Colonic mucosa (tissue), 4 donors: ENCODE measurements at regions not wholly inside any gene's neighbourhood (a gene's known extent, or its start where the extent isn't known, plus 50 kb on each side); places are given as distances from the start of the nearest gene placed in this dataset.

ENCODE experiments used
- DNase-seq: peaks from one replicate; pipeline ENCODE4 v3.0.0-alpha.2; 2020
- H3K27ac ChIP-seq: fragments of 200-600 bp; one replicate; pipeline ENCODE4 v1.8.0; 2021
- H3K27me3 ChIP-seq: fragments of 200-600 bp; one replicate; pipeline ENCODE4 v1.8.0; 2021
- H3K36me3 ChIP-seq: fragments of 200-600 bp; one replicate; pipeline ENCODE4 v1.8.0; 2021
- H3K4me1 ChIP-seq: fragments of 200-600 bp; one replicate; pipeline ENCODE4 v1.8.0; 2021; ENCODE audit warnings: mild to moderate bottlenecking
- H3K4me3 ChIP-seq: fragments of 200-600 bp; one replicate; pipeline ENCODE4 v1.8.0; 2021
- H3K9ac ChIP-seq, 2 donors: one replicate each; pipeline ENCODE4 v1.7.0; 2013; ENCODE audit warnings: control low read depth in 2 of 2, low read depth in 2 of 2, low read length in 2 of 2
- H3K9me3 ChIP-seq: fragments of 200-600 bp; one replicate; pipeline ENCODE4 v1.8.0; 2021
- CTCF ChIP-seq: fragments of 200-600 bp; IDR thresholded peaks from one replicate; pipeline ENCODE4 v1.8.0; 2022; ENCODE audit warnings: antibody characterized with exemption, mild to moderate bottlenecking
- intact Hi-C: fragments of 100-400 bp; cut with DNase I; formaldehyde crosslinking; loops from one replicate; pipeline ENCODE4 v1.14.1; 2022
- donor health status: healthy.
- donor health status: DM: no; HTN: no; CAD: no.
- donor health status: DM: no; HTN: no; CAD: no.

- DNase-seq: no peak
- Histone ChIP-seq H3K27me3 (no peaks in the 10 kb centered on the region), H3K9ac (no peak overlapping the region), H3K9me3 (no peaks in the 10 kb centered on the region), H3K4me1 (no peaks in the 10 kb centered on the region), H3K36me3 (no peaks in the 10 kb centered on the region), H3K27ac (no peak overlapping the region), H3K4me3 (no peak overlapping the region)
- no peak for TF ChIP-seq CTCF
- intact Hi-C loops: no loop called here
Observed at GRCh38 chr2:8511868-8512612, 169.8 kb upstream of the ID2 start.

- no peak for TF ChIP-seq CTCF
- no peak for DNase-seq
- Histone ChIP-seq H3K4me1 (no peaks in the 10 kb centered on the region), H3K4me3 (no peak overlapping the region), H3K36me3 (no peaks in the 10 kb centered on the region), H3K9me3 (no peaks in the 10 kb centered on the region), H3K27me3 (no peaks in the 10 kb centered on the region), H3K9ac (no peak overlapping the region), H3K27ac (no peak overlapping the region)
- intact Hi-C loops: no loop called here
Observed at GRCh38 chr2:8513601-8514273, 168.1 kb upstream of the ID2 start.

DNA sequence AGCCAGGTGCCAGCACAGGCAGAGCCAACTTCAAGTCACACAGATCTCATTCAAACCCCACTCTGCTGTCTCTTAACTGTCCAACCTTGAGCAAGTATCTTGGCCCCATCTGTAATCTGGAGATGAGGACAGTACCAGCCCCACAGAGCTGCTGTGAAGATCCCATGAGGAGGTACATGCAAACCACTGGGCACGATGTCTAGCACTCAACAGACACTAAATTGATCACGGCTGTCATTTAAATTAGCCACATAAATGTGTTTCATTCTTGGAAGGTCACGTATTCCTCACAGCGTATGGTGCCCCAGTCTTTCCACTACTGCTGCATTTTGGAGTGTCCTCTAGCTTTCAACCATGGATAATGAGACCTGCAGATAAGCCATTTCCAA, 167.6 kb upstream of the ID2 start:
- Histone ChIP-seq H3K9ac (no peak overlapping the region), H3K4me3 (no peak overlapping the region), H3K9me3 (no peaks in the 10 kb centered on the region), H3K4me1 (no peaks in the 10 kb centered on the region), H3K27me3 (no peaks in the 10 kb centered on the region), H3K27ac (no peak overlapping the region), H3K36me3 (no peaks in the 10 kb centered on the region)
- no peak for TF ChIP-seq CTCF
- intact Hi-C loops: no loop called here
- no peak for DNase-seq

DNA sequence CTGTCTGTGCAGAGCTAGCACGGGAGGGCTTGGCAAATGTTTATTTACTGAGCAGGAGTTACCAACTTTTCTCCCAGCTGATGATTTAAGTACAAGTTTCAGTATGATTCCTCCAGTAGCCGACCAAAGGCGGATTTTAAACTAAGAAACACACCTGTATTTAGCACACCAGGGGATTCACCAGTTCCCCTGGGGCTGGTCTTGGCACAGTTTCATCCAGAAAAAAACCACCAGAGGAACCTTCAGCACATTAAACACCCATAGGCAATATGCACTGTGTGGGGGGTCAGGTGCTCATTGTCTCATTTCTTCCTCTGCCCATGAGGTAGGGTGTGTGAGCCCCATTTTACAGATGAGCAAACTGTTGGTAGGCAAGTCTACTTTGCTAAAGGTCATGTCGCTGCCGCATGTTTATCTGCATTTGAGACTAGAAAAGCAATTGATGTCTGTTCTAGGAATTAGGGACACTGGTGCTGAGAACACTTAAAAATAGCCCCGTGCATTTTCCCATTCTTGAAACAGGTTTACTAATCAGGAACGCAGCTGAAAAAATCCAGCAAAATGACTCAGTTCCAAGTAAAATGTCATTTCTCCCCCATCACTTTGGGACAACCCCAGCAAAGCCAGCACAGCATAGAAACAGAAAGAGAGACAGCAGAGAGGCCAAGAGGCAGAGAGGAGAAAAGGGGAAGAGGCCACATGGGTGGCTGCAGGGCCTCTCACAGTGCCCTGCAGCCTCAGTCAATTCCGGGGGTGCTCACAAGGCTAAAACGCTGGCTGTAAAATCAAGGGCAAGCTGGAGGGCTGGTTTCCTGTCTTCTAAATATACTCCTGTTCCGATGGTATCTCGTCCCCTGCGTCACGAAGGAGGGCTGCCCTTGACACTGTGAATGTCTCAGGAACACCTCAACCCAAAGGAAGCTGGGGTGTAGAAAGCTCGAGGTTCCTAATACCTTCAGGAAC, 166.8 kb upstream of the ID2 start:
- H3K27ac ChIP-seq: peak overlapping the region; percentile 17
- no peak for TF ChIP-seq CTCF
- intact Hi-C loops: no loop called here
- no peak overlapping the region for H3K4me3 ChIP-seq
- no peaks in the 10 kb centered on the region for H3K36me3 ChIP-seq
- no peak overlapping the region for H3K9ac ChIP-seq
- H3K27me3 ChIP-seq: no peaks in the 10 kb centered on the region
- no peaks in the 10 kb centered on the region for H3K9me3 ChIP-seq
- H3K4me1 ChIP-seq: no peaks in the 10 kb centered on the region
- no peak for DNase-seq

DNA sequence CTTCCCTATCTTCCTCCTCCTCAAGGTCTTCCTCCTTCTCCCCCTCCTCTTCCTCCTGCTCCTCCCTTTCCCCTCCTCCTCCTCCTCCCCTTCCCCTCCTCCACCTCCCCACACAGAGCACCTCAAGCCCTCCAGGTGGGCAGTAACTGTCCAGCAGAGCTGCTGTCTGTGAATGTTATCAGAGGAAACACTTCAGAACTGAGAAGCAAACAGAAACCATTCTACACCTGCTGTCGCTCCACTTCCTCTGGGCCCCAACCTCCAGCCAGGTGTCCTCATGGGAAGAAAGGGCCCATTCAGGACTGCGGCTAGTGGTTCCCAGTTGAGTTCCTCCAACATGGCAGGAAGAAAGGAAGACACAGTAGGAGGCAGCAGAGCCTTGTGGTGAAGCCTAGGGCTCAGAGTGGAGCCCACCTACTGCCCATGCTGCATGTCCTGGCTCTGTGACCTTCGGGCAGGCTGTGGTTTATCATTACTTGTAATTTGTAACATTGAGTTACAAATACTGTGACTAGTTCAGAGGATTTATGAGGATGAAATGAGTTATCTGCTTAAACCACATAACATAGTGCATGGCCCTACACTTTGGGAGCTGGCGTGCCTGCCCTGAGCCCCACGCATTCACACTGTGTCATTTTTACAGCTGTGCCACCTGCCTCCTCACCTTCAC, 165.9 kb upstream of the ID2 start:
- intact Hi-C loops: no loop called here
- Histone ChIP-seq H3K4me3 (no peak overlapping the region), H3K9ac (no peak overlapping the region), H3K9me3 (no peaks in the 10 kb centered on the region), H3K27me3 (no peaks in the 10 kb centered on the region), H3K27ac (peak overlapping the region; percentile 65), H3K4me1 (no peaks in the 10 kb centered on the region), H3K36me3 (no peaks in the 10 kb centered on the region)
- TF ChIP-seq CTCF: no peak
- no peak for DNase-seq
